ENCODE measurements at regions not wholly inside any gene's neighbourhood (a gene's known extent, or its start where the extent isn't known, plus 50 kb on each side); places are given as distances from the start of the nearest gene placed in this dataset.

DNA sequence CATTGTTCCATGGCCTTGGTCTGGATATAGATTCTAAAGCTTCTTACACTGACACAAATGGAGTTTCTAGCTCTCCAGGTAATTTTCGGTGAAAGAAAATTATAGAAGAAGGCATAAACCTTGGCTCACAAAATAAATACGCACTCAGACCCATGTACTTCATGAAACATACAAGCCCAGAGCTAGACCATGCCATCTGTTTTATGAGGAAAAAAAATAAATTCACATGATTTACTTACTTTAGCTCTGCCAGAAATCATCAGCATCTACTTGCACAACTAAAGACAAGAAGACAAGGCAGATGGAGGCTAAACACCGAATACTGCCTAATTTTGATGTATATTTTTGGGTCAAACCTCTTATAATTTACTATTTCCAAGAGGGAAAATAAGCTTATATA lies 197.4 kb upstream of the KLF14 start:
- no peak for DNase-seq

DNA sequence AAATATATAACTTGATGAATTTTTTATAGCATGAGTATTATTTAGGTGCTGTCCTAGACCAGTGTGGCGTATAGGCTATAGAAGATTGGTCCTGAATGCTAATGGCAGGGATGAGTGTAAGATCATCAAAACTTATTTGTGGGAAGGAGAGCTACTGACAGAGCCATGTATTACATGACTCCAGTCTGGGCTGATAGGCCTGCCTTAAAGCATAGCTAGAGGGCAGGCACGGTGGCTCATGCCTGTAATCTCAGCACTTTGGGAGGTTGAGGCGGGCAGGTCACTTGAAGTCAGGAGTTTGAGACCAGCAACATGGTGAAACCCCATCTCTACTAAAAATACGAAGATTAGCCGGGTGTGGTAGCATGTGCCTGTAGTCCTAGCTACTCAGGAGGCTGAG lies 198.1 kb upstream of the KLF14 start:
- DNase-seq = no peak

DNA sequence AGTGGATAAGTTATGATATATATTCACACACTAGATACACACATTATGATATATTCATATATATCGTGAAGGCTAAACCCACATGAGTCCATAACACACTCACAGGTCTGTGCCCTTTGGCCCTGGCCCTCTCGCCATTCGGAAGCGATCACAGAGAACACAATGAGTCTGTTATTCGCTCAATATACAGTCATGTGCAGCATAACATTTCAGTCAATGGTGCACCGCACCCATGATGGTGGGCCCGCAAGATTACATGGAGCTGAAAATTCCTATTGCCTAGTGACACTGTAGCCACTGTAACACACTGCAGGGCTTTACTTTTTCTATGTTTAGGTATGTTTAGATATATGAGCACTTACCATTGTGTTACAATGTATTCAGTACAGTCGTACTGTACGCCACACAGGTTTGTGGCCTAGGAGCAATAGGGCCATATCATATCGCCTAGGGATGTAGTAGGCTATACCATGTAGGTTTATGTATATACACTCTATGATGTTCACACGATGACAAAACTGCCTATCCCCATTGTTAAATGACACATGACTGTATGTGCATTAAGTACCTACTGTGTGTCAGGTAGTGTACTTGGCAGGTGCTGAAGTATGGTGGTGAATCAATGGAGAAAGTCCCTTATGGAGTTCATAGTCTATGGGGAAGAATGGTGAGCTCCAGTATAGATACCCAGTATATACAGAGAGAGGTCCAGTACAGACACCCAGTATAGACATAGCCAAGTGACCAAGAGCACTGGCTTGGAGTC lies 198.8 kb upstream of the KLF14 start:
- no peak for DNase-seq

DNA sequence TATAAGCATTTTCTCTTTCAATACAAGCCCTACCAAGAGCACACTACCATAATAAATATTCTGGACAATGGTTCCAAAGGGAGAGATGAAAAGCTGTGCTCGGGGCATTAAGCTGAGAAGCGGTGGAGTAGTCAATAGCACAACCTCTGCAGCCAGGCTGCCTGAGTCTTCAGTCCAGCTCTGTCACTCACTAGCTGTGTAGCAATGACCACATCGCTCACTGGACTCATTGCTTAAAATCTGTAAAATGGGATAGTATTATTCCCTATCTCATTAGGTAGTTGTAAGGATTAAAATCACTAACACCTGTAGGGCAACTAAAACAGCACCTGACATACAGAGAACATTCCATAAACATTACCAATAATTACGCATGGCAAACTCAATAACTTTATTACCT lies 199.9 kb upstream of the KLF14 start:
- no peak for DNase-seq

DNA sequence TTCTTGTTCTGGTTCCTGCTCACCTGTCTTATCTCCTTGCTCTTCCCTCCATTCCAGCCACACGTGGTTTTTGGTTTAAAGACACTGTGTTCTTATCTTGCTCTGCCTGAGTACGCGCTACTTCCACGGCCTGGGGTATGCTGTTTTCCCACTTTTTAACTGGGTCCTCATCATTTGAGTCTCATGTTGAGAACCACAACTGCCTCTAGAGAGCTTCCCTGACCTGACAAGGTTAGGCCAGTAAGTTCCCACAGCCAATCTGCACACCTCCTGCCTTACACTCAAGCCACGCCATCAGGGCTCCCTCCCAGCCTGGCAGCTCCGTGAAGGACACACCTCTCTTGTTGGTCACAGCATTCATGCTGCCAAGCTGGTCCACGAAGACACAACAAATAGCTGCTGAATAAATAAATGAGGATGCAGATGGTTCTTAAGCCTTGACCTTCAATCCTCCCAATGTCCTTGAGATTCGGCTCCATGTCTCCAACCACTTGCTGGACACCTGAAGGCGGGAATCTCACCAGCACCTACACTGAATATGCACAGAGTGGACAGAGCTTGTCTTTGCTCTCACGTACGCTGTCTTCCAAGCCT lies 201.7 kb upstream of the KLF14 start:
- DNase-seq = no peak

DNA sequence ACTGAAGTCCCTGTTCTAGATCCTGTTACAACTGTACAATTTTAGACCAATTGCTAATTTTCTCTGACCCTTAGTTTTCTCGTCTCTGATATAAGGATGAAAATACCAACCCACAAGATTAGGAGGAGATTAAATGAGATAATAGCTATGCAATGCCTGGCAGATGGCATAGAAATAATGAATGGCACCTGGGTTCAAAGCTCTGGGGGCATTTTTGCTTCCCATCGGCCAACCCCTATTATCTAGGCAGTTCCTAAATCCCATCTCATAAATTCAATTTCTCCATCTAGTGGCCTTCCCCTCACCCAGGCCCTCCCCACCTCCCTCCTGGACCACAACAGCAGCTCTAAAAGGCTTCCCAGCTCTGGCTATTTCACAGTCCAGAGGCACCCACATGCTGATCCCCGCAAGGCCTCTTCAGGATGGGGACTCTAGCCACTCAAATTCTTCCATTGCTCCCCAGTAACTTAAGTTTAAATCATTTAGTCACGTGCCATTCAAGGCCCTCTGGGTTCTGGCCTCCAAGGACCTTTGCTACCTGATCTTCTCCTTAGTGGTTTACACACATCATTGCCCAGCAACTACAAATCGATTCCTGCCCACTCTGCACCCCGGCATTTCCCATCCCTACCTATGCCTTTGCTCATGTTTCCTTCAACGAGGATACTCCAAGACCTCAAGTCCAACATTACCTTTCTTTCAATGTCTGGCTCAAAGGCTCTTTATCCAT lies 202.4 kb upstream of the KLF14 start:
- no peak for DNase-seq

DNA sequence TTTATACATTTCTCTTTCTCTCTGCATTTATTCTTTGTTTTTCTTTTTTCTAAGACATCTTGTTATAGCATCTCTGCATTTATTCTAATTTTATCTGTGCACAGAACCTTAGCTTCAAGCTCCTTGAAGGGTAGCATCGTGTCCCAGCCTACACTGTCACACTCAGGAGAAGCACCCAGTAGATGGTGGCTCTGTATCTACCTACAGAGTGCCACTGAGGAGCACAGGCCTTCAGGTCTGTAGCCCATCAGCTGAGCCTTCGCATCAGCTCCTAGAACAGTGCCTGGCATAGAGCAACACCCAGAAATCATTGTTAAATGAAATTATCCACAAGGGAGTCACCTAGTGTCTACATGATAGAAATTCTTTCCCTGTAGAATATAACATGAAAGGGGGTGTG lies 203.0 kb upstream of the KLF14 start:
- no peak for DNase-seq

DNA sequence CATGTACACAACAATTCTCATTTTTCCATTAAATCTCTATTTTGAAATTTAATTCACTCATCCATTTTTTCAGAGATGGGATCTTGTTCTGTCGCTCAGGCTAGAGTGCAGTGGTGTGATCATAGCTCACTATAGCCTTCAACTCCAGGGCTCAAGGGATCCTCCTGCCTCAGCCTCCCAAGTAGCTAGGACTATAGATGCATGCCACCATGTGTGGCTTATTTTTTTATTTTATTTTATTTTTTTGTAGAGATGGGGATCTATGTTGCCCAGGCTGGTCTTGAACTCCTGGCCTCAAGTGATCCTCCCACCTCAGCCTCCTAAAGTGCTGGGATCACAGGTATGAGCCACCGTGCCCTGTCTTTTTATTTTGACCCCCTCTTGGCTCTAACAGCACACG lies 203.8 kb upstream of the KLF14 start:
- DNase-seq = no peak

DNA sequence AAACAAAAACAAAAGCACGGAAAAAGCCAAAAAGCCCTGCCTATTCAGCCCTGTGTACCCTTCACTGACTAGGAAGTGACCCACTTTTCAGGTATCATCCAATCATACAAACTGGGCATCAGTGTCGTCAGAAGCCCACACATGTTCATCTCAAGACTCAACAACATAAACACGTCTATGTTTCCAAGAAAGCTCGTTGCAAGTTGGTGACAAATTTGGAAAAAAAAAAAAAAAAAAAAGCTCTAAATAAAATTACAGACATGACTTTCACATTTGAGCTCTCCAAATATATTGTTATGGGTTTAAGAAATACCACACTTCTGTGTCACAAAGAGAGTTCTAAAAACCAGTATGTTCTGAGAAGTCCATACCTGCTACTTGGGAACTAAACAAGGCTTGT lies 204.7 kb upstream of the KLF14 start:
- no peak for DNase-seq

DNA sequence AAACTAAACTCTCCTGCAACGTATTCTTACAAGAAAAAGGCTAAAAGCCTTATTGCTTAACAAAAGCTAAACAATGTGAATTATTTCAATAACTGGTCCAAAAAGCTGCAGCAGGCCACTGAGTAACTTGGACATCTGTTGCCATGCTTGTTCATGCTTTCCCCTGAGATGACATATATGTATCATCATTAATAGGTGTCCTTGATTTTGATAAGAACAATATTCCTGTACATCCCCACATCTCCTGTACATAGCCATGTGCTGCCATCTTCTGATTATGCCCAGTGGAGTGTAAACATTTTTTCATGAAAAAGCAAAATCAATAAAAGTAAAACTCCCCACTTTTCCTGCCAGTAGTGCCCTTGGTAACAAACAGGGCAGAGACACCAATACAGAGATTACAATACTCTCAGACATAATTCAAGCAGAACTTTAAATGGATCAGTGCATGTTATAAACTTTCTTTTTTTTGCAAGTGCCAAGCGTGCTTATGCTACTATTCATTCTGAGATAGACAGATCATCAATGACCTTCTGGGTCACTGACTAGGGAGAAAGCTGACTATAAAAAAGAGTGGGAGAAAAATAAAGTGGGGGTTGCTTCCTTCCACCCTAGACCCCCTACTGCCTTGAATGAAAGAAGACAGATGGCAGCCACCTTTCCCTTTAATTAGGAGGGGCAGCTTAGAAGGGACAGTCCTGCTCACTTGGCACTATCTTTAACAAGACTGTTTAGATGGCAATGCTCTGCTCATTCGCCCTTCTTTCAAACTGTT lies 205.5 kb upstream of the KLF14 start:
- no peak for DNase-seq

DNA sequence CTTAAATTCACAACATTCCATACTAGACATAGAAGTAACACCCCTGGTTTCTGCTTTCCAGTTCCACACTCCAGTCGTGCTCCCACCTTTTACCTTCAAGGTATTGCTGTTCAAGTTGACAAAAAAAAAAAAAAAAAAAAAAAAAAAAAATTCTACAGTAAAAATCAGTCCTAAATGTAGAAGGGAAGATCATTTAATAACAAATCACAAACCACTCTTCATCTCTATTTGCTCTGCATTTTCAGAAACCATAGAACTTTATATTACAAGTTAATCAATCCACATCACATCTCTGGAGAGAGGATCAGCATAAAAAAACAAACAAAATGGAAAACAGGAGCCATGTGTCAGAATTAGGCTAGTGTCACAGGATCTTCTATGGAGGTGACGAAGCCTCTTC lies 206.3 kb upstream of the KLF14 start:
- DNase-seq = no peak

DNA sequence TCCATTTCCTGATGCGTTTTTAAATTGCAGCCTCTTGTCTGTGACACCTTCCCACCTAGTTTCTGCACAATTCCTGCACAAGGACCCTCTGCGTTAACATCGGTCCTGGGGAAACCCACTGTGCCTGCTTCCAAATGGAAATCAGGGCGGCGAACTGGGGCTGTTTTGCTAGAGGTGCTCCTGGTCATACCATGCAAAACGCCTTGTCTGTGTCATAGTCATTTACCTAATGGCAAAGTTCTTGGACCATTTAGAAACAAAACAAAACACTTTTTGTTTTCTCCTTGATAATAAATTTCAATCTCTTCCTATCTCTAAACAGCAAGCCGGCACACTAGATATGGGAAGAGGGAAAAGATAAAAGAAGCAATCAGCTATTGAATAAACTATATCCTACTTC lies 206.9 kb upstream of the KLF14 start:
- no peak for DNase-seq

DNA sequence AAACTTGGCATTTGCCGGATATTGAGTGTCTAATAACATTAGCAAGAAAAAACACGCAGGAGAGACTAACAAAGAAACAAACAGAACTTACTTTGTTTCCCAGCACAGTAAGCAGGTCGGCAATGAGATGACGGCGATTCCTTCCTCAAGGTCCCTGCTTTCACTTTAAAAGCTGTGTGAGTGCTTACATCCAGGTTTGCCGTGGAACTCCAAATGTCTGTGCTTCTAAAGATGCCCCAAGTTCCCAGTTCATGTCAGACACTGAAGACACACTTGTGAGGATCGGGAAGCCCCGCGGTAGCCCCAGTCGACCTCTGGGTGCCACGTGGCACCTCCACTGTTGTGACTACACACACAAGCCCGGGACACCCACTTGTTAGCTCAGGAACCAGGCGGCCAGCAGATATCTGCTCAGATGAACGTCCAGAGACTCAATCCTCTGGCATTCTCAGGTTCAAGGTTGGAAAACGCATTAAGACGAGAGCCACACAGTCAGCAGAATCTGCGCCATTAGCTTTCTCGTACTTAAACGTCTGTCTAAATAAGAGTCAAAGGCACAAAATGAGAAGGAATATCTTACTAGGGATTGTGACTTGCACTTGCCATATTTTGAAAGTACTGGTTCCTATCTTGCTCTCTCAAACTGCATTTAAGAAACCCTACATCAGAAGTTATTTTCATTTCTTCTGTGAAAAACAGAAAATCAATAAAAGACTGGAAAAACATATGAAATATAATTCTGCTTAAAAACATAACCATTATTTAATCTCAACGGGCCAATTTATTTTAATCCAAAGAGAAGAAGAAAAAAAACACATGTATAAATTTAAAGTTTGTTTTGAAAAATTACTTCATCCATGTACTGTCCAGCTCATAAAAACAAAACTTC lies 207.6 kb upstream of the KLF14 start:
- no peak for DNase-seq

DNA sequence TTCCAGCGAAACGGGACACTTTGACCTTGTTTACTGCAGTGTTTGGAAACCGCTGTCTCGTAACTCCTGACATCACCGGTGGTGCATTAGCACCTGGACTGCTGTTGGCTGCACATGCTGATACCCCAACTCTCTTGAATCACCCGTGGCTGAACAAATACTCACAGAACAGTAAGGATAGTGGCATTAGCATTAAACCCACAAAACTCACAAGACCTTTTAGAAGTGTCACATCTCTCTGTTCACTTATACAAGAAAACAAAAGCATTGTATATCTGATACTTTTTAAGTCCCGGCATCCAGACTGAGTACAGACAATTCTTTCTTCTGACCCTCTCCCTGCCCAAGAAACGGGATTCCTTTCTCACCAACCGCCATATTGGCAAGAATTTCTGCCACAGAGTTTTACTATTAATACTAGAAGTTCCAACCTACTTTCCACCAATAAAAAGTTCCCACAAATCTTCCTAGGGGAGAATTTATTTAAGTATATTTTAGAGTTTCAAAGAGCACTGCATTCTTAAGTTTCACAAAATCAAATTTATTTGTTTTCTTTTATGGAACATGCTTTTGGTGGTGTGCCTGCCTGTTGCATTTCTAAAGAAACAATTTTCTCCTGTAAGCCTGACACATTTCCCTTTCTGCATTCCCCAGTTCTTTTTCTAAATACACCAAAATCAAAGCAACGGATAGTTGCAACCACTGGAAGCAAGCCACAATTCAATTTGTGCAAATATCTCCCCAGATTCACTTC lies 208.4 kb upstream of the KLF14 start:
- no peak for DNase-seq

DNA sequence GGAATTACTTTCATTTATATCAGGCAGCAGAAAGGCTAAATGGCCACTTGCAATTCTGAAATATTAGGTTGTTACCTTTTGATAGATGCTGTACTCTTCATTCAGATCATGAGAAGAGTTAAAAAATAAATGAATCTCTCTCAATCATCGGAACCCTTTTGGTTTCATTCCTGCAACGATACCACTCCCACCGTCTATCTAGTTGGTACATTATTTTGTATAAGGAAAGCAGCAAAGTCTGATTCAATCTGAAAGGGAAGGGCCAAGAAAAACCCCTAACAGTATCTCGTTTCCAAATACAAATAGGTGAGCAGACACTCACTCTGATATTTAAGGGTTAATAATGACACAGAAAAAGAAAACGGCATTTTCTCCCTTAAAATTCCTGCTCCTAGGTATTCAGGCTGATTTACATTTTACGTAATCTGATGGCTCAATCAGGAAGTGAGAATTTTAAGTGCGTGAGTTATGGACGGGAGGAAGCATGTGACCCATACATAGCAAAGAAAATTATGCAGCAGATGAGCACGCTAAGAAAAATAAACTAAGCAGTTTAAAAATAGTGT lies 209.4 kb upstream of the KLF14 start:
- DNase-seq = no peak

DNA sequence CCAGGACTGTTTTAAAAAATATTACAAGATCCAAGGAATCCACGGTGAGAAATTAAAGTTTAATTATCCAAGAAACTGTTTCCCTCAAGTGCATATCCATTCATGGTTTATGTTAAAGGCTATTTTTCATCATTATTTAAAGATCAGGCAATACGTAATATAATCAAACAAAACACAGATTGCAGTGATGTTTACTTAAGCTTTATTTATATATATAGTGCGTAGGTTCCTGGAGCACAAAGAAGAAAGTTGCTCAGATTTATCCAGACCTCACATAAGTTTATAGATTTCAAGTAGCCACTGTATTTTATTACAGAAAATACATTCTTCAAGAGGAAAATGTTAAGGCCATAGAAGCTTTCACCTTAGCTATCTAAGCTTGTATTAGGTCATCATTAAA lies 210.0 kb upstream of the KLF14 start:
- DNase-seq = no peak

DNA sequence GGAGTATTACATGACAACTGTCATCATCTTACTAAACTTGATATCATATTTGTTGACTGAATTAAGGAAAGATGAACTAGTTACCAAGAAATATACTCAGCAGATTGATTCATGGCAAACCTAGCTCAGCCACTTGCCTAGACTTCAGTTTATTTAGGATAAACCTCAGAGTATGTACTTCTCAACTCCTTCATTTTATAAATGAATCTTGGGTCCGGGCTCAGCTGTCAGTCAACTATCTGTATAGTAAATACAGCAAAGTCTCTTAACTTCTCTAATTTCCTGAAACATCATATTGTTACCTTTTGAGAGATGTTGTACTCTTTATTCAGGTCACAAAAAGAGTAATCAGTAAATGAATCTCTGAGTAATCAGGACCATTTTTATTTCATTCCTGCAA lies 211.0 kb upstream of the KLF14 start:
- DNase-seq = no peak

DNA sequence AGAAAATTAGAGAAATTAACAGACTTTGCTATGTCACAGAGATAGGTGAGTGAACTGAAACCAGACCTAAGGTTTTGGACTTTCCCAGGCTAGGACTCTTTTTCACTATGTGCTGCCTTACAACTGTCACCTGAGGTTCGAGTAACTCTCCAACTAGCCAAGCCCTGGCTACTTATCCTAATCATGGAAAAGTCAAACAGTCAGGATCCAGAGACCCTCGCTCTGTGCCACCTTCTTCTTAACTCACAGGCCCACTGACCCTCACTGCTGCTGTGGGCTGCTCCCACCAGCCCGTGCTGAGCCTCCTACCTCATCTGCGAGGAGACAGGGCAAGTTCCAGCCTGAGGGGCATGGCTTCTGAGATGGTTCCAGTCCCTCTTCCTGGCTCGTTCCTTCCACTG lies 211.4 kb upstream of the KLF14 start:
- DNase-seq = no peak

DNA sequence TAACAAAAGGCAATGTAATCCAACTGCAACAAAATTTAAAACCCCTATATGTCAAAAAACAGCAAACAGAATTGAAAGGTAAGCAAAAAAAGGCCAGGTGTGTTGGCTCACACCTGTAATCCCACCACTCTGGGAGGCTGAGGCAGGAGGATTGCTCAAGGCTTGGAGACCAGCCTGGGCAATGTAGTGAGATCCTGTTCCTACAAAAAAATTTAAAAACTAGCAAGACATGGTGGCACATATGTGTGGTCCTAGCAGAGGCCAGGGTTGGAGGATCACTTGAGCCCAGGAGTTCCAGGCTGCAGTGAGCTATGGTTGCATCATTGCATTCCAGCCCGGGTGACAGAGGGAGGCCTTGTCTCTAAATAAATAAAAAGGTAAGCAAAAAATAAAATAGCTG lies 212.1 kb upstream of the KLF14 start:
- no peak for DNase-seq

DNA sequence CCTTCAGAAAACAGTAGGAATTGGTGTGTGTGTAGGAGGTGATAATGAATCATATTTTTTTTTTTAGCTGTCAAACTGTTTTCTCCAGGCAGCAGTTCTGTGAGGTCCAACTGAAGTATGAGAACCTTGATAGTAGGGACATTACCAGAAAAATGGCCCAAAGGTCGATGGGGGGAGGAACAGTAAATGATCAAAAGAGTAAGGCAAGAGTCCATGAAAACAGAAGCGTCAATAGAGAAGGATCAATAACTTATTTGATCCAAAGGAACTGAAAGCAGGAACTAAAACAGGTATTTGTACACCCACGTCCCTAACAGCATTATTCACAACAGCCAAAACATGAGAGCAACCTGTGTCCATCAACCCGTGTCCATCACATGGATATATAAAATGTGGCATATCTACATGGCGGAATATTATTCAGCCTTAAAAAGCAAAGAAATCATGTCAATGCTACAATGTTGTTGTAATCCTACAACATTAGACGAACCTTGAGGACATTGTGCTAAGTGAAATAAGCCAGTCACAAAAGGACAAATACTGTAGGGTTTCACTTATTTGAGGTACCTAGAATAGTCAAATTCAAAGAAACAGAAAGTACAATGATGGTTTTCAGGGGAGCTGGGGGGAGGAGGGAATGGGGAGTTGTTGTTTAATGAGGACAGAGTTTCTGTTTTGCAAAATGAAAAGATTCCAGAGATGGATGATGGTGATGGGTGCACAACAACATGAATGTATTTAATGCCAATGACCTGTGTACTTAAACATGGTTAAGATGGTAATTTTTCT lies 214.0 kb upstream of the KLF14 start:
- DNase-seq = no peak

DNA sequence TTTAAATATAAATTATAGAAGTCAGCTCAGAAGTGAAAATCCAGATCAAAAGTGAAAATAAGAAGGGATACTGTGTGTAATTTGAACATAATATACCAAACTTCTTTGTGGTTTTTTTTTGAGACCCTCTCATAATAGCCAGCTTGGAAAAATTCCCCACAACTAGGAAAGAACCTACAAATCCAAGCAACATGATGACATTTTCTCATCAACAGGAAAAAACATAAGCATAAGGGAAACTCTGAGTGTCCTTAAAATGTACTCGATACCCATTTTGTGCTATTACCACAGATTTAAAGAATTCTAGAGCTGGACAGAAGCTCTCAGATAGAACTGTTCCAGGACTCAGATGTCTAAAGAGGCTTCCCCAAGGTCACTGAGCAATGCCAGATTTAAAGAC lies 214.8 kb upstream of the KLF14 start:
- DNase-seq = no peak

Measured in NCI-H1436 (cell line).